Left renal cortex interstitium (tissue), 4 donors: ENCODE measurements at regions not wholly inside any gene's neighbourhood (a gene's known extent, or its start where the extent isn't known, plus 50 kb on each side); places are given as distances from the start of the nearest gene placed in this dataset.

ENCODE experiments used
- DNase-seq, 4 donors: peaks; one replicate each; pipeline ENCODE4 v3.0.0-alpha.2; 2013; ENCODE audit warnings: low read depth in 4 of 4, low spot score in 2 of 4, missing footprints in 1 of 4

- no peak for DNase-seq
Observed at GRCh38 chr2:193580176-193580950, 1385.6 kb upstream of the TMEFF2 start.

DNA sequence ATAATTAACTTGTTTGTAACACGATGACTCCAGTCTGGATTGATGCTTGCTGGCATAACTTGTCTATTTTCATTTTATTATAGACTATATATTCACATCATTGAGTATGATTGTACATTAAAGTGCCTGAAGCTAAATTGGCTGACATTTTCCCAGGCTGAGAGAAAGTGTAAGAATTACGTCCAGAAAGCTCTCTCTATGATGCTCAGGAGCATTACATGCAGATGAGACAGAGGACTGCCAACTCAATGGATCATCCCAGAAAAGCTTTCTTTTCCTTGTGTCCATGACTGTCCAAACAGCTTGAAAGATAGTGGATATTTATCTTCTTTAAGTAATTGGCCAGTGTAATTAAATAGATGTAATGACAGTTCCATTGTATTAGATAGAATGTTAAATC lies 1372.2 kb upstream of the TMEFF2 start:
- no peak for DNase-seq

GRCh38 chr2:193566276-193566675 lies 1371.5 kb upstream of the TMEFF2 start:
- no peak for DNase-seq

- no peak for DNase-seq
Observed at GRCh38 chr2:193562031-193562430, 1367.3 kb upstream of the TMEFF2 start.

DNA sequence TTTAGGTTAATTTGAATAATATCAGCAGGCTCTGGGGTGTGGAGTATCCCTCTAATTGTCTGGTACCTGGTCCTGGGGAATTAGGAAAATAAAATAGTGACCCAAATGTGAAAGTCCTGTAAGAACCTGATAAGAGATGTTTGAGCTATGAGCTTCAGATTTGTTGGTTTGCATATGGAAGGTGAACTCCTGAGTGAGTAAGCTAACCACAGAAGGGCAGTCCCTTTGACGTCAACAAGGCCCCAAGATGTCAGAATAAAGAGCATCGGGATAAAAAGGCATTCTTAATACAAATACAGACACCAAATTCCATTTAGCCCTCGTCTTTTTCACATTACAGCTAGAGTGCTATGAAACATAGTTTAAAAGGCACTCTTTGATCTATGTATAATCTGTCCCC lies 1366.3 kb upstream of the TMEFF2 start:
- no peak for DNase-seq

GRCh38 chr2:193556766-193557470 lies 1362.2 kb upstream of the TMEFF2 start:
- no peak for DNase-seq

DNA sequence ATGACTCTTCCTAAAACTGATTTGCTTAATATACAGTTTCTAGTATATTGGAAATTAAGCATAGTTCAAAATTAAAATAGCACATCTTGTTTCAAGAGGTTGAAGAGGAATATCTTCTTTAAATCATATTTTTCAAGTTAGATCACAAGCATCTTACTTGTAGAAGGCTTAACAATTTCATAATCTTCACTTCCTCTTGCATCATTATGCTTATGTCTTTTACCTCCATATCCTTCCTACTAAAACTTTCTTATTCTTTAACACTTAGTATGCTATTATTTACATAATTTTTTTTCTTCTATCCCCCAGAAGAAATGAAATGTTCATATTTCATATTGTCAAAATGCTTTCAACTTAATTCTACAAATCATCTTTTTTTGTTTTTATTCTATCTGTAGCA lies 1354.9 kb upstream of the TMEFF2 start:
- DNase-seq: no peak

DNA sequence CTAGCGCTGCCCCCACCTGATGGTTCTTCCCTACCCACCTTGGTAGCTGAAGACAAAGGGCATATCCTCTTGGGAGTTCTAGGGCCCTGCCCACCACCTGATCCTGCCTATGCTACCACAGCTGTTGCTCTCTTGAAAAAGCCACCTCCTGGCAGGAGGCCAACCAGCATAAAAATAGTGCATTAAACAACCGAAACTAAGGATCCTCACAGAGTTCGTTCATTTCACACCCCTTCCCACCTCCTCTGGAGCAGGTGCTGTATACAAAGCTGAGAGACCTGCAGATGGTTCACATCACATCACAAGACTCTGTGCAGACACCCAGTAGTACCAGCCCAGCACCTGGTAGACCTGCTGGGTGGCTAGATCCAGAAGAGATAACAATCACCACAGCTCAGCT lies 1348.0 kb upstream of the TMEFF2 start:
- no peak for DNase-seq

DNA sequence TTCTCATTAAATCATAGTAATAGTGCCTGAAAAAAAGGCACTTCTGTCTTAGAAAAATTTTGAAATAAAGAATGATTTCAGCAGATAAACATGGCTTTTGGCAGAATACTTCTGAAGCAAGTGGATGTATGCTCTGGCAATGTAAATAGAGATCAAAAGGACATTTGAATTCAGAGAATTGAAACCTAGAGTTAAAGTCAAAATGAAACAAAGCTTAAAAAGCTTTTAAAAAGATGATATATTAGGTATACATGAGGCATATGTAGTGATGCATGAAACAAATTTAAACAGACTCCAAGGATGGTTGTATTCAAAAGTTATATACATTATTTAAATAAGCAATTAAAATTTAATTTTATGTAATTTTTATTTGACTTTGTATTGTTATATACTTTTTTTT lies 1344.5 kb upstream of the TMEFF2 start:
- no peak for DNase-seq

GRCh38 chr2:193538061-193538460 lies 1343.3 kb upstream of the TMEFF2 start:
- no peak for DNase-seq

- no peak for DNase-seq
Observed at GRCh38 chr2:193537531-193537930, 1342.8 kb upstream of the TMEFF2 start.

DNA sequence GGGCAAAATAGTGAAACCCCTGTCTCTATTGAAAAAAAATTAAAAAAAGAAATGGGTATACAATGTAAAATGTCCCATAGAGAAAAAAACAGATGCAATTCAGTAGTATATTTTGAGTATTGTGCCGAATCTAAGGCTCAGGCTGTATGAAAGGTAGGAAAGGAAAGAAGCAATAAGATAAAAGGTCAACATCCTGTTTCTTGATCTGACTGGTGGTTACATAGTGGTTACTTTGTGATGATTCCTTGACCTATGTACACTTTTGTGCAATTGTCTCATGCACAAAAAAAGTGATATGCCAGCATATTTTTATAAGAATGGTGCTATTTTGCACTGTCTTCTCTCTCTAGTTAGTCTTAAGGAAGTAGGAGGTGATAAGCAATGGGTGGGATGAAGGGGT lies 1333.7 kb upstream of the TMEFF2 start:
- no peak for DNase-seq

DNA sequence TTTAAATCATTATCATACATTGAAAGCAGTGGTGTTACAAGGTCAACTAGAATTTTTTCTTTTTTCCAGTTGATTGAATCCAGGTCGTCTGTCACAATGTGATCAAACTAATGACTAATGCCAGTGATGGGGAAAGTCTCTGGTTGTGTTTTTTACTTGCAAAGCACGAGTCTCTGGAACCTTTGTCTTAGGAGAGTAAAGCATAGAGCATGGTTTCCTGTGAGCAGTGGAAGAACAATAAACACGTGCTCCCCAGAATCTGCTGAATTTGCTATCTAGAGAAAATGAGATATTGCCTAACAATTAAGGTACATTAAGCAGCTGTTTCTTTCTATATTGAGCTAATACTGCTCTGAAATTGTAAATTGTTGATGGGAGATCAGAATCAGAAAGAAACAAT lies 1332.4 kb upstream of the TMEFF2 start:
- DNase-seq: no peak

- DNase-seq: no peak
Observed at GRCh38 chr2:193523662-193524061, 1328.9 kb upstream of the TMEFF2 start.

GRCh38 chr2:193521523-193521922 lies 1326.8 kb upstream of the TMEFF2 start:
- no peak for DNase-seq

DNA sequence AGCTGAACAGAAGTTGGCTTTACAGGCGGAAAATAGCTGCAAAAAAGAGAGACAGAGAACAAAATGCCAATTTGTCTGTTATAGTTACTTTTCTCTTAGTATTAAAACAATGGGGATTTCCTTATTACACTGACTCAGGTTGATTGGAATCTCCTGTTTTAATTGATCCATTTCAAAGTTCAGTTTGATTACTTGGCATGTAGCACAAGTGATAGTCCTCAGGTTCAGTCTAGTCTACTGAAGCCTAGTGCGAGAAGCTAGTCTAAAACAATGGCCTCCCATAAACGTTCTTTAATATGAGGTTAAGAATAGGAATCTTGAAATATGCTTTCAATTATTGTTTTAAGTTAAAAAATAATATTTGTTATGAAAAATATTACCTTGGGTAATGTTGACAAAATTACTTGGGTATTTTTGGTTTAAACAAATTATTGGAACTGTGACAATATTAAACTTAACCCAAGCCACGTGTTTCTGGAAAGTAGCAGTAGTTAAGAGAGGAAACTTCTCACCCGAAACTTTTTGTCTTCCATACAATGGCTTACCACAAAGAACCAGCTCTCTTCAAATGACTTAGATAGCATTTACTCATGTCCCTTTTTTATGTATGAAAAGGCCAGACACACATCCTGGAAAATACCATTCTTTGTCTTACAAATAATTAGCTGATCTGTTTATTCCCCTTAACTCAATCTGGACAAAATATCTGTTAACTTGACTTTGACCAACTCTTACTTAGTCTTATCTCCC lies 1326.2 kb upstream of the TMEFF2 start:
- DNase-seq: no peak

DNA sequence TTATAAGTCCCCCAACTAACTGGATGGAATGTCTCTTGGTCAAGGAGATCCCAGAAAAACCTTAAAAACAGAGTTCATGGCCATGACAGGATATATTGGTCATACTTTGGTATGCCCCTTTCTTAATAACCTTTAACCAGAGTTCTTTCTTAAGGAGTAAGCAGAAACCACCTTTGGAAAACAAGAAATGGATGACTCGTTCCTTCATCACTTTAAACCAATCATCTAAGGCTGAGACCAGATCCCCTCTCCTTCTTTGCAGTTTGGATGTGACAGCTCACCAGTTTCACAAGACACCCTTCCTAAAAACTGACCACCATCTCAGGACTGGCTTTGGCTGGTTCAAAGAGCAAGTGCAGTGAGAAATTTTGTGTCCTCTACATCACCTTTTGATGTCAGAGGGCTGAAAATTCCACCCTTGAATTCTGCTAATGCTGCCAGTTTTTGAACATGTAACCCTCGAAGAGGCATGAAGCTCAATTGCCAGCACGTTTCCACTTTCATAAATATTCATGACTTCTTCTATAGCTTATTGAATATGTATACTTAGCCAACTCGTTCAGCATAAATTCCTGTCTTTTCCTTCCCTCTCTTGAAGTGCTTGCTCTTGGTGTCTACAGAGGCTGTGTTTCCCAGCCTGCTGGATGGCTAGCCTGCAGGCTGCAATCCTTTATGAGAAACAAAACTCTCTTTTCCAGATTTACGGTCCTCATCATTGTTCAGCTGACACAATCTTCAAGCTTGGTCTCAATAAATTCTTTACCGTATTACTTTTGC lies 1323.5 kb upstream of the TMEFF2 start:
- DNase-seq: no peak

DNA sequence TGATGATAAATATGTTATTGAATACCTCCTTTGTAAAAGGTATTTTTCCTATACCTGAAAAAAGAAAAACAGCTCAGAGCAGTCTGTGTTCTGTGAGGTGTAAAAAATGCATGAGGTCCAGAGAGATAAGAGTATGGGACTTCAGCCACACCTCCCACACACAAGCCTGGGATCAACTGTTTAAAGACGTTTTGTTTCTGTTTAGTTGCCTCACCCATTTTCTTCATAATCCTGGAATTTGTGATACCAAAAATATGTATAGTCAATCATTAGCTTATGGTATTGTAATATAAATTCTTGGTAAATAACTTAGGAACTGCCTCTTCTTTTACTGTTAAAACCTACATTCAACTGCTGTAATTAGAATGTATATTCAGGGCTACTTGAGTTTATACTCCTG lies 1322.9 kb upstream of the TMEFF2 start:
- DNase-seq: no peak

- no peak for DNase-seq
Observed at GRCh38 chr2:193506035-193506434, 1311.3 kb upstream of the TMEFF2 start.

DNA sequence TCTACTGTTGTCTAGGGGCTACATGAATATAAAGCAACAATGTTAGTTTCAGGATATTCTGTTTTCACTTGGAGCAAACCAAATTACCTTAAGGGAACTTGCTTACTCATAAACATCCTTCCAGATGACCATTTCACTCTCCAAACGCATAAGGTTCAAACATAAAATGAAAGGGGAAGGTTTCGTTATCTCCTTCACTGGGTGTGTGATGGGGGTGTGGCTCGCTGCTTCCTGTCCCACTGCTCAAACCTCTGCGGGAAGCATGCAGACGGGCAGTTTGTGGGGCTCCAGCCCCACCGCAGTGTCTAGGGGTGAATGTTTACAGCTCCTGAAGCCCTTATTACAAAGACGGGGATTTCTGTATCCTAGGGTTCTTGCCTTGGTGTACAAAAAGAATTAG lies 1310.9 kb upstream of the TMEFF2 start:
- no peak for DNase-seq
